SK-N-SH (cell line): ENCODE measurements at regions not wholly inside any gene's neighbourhood (a gene's known extent, or its start where the extent isn't known, plus 50 kb on each side); places are given as distances from the start of the nearest gene placed in this dataset.

Source experiments
- CTCF ChIA-PET: fragments of 300-600, 350-600 bp; formaldehyde crosslinking; extraction: SDS; loops from one replicate; lab custom pipeline; 2021; lab: Yijun Ruan, JAX
- POLR2A ChIA-PET: fragments of 350-600 bp; sonication (Branson Sonifier 250); formaldehyde crosslinking; extraction: SDS; loops from one replicate; lab custom pipeline; 2020; ENCODE audit warnings: antibody characterized with exemption, inconsistent platforms; lab: Yijun Ruan, JAX
- DNase-seq: peaks from one replicate; pipeline ENCODE4 v3.0.0; 2012
- H2AFZ ChIP-seq: fragments of 200-600 bp; sonication (generic); 2 replicates; pipeline ENCODE4 v1.8.1; 2016; ENCODE audit warnings: antibody characterized with exemption, mild to moderate bottlenecking, low read depth
- H3F3A ChIP-seq: fragments of 200-600 bp; sonication (generic); replicated peaks from 2 replicates; pipeline ENCODE3; 2016; ENCODE audit warnings: antibody characterized with exemption, mild to moderate bottlenecking; ENCODE audit not compliant: insufficient read depth
- H3K27ac ChIP-seq, 2 experiments: fragments of 200-500 bp in 1 of 2; fragments of 200-600 bp in 1 of 2; sonication (Bioruptor generic) in 1 of 2; sonication (generic), shearing (Covaris generic) in 1 of 2; 2 replicates each; pipeline versions ENCODE4 v1.5.1 to v1.6.1; 2014 to 2016; ENCODE audit warnings: low read depth in 2 of 2, inconsistent platforms in 1 of 2, low read length in 1 of 2, mild to moderate bottlenecking in 1 of 2, mixed read lengths in 1 of 2
- H3K27me3 ChIP-seq: fragments of 200-600 bp; sonication (generic), shearing (Covaris generic); 2 replicates; pipeline ENCODE4 v1.6.1; 2016; ENCODE audit warnings: mixed run types; ENCODE audit not compliant: insufficient read depth
- H3K36me3 ChIP-seq, 2 experiments: fragments of 200-500 bp in 1 of 2; fragments of 200-600 bp in 1 of 2; sonication (Bioruptor generic) in 1 of 2; sonication (generic) in 1 of 2; replicated peaks in 1 of 2; 2 replicates each; pipeline versions ENCODE3 to v1.5.1; 2014 to 2016; ENCODE audit warnings: low read length in 1 of 2, mild to moderate bottlenecking in 1 of 2; ENCODE audit not compliant: insufficient read depth in 2 of 2, control insufficient read depth in 1 of 2
- H3K4me1 ChIP-seq, 2 experiments: fragments of 200-500 bp in 1 of 2; fragments of 200-600 bp in 1 of 2; sonication (Bioruptor generic) in 1 of 2; sonication (generic), shearing (Covaris generic) in 1 of 2; 2 replicates each; pipeline versions ENCODE4 v1.5.1 to v1.6.1; 2014 to 2016; ENCODE audit warnings: low read depth in 1 of 2, low read length in 1 of 2, mixed run types in 1 of 2; ENCODE audit not compliant: insufficient read depth in 2 of 2, control insufficient read depth in 1 of 2
- H3K4me2 ChIP-seq: fragments of 200-600 bp; sonication (generic), shearing (Covaris generic); 2 replicates; pipeline ENCODE4 v1.6.1; 2017; ENCODE audit warnings: mixed run types
- H3K4me3 ChIP-seq, 2 experiments: fragments of 200-500 bp in 1 of 2; fragments of 200-600 bp in 1 of 2; sonication (Bioruptor generic) in 1 of 2; sonication (generic), shearing (Covaris generic) in 1 of 2; 2 replicates each; pipeline versions ENCODE4 v1.5.1 to v1.8.1; 2014 to 2016; ENCODE audit warnings: low read depth in 2 of 2, inconsistent platforms in 1 of 2, low read length in 1 of 2, mild to moderate bottlenecking in 1 of 2, mixed read lengths in 1 of 2, moderate library complexity in 1 of 2
- H3K79me2 ChIP-seq: fragments of 200-600 bp; sonication (generic); 2 replicates; pipeline ENCODE4 v1.8.1; 2017; ENCODE audit warnings: mild to moderate bottlenecking; ENCODE audit not compliant: insufficient read depth
- H3K9ac ChIP-seq: fragments of 200-600 bp; sonication (generic); 2 replicates; pipeline ENCODE4 v1.6.1; 2017; ENCODE audit warnings: mixed run types
- H3K9me2 ChIP-seq: fragments of 200-600 bp; sonication (generic); 2 replicates; pipeline ENCODE4 v1.6.1; 2017; ENCODE audit warnings: mixed run types
- H3K9me3 ChIP-seq: fragments of 200-600 bp; sonication (generic); 2 replicates; pipeline ENCODE4 v1.6.1; 2017; ENCODE audit warnings: mixed run types, mild to moderate bottlenecking, moderate library complexity
- H4K20me1 ChIP-seq: fragments of 200-600 bp; sonication (generic); 2 replicates; pipeline ENCODE4 v1.6.1; 2017; ENCODE audit warnings: mild to moderate bottlenecking, mixed run types; ENCODE audit not compliant: insufficient read depth
- CHD2 ChIP-seq: fragments of 150-350 bp; IDR thresholded peaks from 2 replicates; pipeline ENCODE4 v1.6.1; 2018; ENCODE audit warnings: low read length; ENCODE audit not compliant: partially characterized antibody
- EZH2phosphoT487 ChIP-seq: fragments of 200-600 bp; sonication (generic); IDR thresholded peaks from 2 replicates; pipeline ENCODE4 v1.6.1; 2017; ENCODE audit warnings: low read depth, mixed run types, mild to moderate bottlenecking, antibody characterized with exemption, moderate library complexity, borderline replicate concordance
- FOXJ3 ChIP-seq: sonication (generic); formaldehyde crosslinking; IDR thresholded peaks from 2 replicates; pipeline ENCODE4 v1.5.1; 2020; ENCODE audit warnings: mild to moderate bottlenecking, missing genetic modification reagents
- FOXM1 ChIP-seq: IDR thresholded peaks from 2 replicates; pipeline ENCODE4 v1.4.0; 2012; ENCODE audit warnings: low read depth, mild to moderate bottlenecking
- GABPA ChIP-seq: IDR thresholded peaks from 2 replicates; pipeline ENCODE4 v1.4.0; 2012; ENCODE audit warnings: low read depth, mild to moderate bottlenecking
- GATA2 ChIP-seq: sonication (generic); formaldehyde crosslinking; IDR thresholded peaks from 2 replicates; pipeline ENCODE4 v1.5.0; 2020; ENCODE audit warnings: mild to moderate bottlenecking, missing genetic modification reagents
- JUND ChIP-seq: IDR thresholded peaks from 2 replicates; pipeline ENCODE4 v1.4.0; 2012
- MEF2A ChIP-seq: IDR thresholded peaks from 2 replicates; pipeline ENCODE4 v1.4.0; 2012; ENCODE audit warnings: low read depth, borderline replicate concordance
- MXI1 ChIP-seq: IDR thresholded peaks from 2 replicates; pipeline ENCODE4 v1.6.1; 2012; ENCODE audit warnings: mild to moderate bottlenecking, low read depth, low read length, improper control_type of control experiment
- NFIC ChIP-seq: IDR thresholded peaks from 2 replicates; pipeline ENCODE4 v1.4.0; 2012; ENCODE audit warnings: borderline replicate concordance
- NRF1 ChIP-seq: IDR thresholded peaks from 2 replicates; pipeline ENCODE4 v1.6.1; 2012; ENCODE audit warnings: low read depth, mild to moderate bottlenecking, low read length
- RCOR1 ChIP-seq: fragments of 150-350 bp; IDR thresholded peaks from 2 replicates; pipeline ENCODE4 v1.6.1; 2017; ENCODE audit warnings: antibody characterized with exemption, low read length
- RFX5 ChIP-seq: IDR thresholded peaks from 2 replicates; pipeline ENCODE4 v1.6.1; 2012; ENCODE audit warnings: mild to moderate bottlenecking, improper control_type of control experiment, low read length
- SMC3 ChIP-seq: IDR thresholded peaks from 2 replicates; pipeline ENCODE4 v1.6.1; 2012; ENCODE audit warnings: low read depth, low read length, improper control_type of control experiment
- YY1 ChIP-seq: IDR thresholded peaks from 2 replicates; pipeline ENCODE4 v1.4.0; 2012; ENCODE audit warnings: low read depth, mild to moderate bottlenecking
- WGBS: methylation state at CpG from one replicate; pipeline ENCODE4 v1.1.6; 2017; ENCODE audit warnings: low lambda C conversion rate; 5-methylcytosine and 5-hydroxymethylcytosine counted together
- TF ChIP-seq, protein P1 (sequence below): IDR thresholded peaks from 2 replicates; pipeline ENCODE4; 2012
- TF ChIP-seq, protein P2 (sequence below): IDR thresholded peaks from 2 replicates; pipeline ENCODE4 v1.4.0; 2012; ENCODE audit warnings: low read depth, borderline replicate concordance
- TF ChIP-seq, protein P3 (sequence below): fragments of 150-350 bp; IDR thresholded peaks from 2 replicates; pipeline ENCODE4 v1.6.1; 2017; ENCODE audit warnings: antibody characterized with exemption, low read length, low read depth, borderline replicate concordance

DNA sequence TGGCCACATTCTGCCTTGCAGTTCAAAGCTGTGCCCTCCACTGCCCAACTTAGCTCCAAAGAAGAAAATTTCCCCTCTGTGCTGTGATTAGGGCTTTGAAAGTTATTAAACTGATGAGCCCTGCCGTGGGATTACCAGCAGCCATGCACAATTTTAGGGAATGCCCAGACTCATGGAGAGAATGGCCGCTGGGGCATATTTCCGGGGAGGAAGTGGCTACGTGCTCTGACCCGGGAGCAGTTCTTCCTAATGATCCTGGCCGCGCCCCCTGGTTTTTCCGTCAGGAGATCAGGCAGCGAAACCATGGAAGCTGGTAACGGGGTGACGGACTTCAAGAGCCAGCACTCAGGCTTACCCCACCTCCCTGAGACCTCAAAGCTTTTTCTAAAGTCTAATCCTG lies 365.5 kb upstream of the PFKP start:
- Histone ChIP-seq H2AFZ (no peak overlapping the region), H3K4me1 (no peaks in the 10 kb centered on the region), H3K27ac (no peak overlapping the region), H3K79me2 (no peaks in the 10 kb centered on the region), H3K4me2 (no peak overlapping the region), H3K9ac (no peak overlapping the region), H3K27me3 (no peaks in the 10 kb centered on the region), H3F3A (no peaks in the 10 kb centered on the region), H3K9me3 (no peaks in the 10 kb centered on the region), H4K20me1 (no peaks in the 10 kb centered on the region), H3K9me2 (no peaks in the 10 kb centered on the region), H3K4me3 (no peak overlapping the region), H3K36me3 (no peaks in the 10 kb centered on the region)
- CTCF ChIA-PET = interaction anchor here (1.2 to 1.9 kb wide), 2 partner anchors 8 to 13 kb away, joined by 3 to 4 read pairs; no protein-coding TSS in a partner anchor
- no peak for TF ChIP-seq FOXM1
- TF ChIP-seq MXI1 = no peak
- TF ChIP-seq YY1 = no peak
- TF ChIP-seq GABPA = no peak
- no peak for TF ChIP-seq RFX5
- TF ChIP-seq, protein P1, sequence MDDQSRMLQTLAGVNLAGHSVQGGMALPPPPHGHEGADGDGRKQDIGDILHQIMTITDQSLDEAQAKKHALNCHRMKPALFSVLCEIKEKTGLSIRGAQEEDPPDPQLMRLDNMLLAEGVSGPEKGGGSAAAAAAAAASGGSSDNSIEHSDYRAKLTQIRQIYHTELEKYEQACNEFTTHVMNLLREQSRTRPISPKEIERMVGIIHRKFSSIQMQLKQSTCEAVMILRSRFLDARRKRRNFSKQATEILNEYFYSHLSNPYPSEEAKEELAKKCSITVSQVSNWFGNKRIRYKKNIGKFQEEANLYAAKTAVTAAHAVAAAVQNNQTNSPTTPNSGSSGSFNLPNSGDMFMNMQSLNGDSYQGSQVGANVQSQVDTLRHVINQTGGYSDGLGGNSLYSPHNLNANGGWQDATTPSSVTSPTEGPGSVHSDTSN = no peak
- no peak for TF ChIP-seq EZH2phosphoT487
- no peak for TF ChIP-seq GATA2
- no peak for TF ChIP-seq SMC3
- TF ChIP-seq, protein P2, sequence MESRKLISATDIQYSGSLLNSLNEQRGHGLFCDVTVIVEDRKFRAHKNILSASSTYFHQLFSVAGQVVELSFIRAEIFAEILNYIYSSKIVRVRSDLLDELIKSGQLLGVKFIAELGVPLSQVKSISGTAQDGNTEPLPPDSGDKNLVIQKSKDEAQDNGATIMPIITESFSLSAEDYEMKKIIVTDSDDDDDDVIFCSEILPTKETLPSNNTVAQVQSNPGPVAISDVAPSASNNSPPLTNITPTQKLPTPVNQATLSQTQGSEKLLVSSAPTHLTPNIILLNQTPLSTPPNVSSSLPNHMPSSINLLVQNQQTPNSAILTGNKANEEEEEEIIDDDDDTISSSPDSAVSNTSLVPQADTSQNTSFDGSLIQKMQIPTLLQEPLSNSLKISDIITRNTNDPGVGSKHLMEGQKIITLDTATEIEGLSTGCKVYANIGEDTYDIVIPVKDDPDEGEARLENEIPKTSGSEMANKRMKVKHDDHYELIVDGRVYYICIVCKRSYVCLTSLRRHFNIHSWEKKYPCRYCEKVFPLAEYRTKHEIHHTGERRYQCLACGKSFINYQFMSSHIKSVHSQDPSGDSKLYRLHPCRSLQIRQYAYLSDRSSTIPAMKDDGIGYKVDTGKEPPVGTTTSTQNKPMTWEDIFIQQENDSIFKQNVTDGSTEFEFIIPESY = no peak
- TF ChIP-seq MEF2A = no peak
- no peak for TF ChIP-seq JUND
- TF ChIP-seq, protein P3, sequence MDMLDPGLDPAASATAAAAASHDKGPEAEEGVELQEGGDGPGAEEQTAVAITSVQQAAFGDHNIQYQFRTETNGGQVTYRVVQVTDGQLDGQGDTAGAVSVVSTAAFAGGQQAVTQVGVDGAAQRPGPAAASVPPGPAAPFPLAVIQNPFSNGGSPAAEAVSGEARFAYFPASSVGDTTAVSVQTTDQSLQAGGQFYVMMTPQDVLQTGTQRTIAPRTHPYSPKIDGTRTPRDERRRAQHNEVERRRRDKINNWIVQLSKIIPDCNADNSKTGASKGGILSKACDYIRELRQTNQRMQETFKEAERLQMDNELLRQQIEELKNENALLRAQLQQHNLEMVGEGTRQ = no peak
- no peak for TF ChIP-seq NFIC
- TF ChIP-seq CHD2 = no peak
- no peak for TF ChIP-seq NRF1
- TF ChIP-seq RCOR1 = no peak
- no peak for TF ChIP-seq FOXJ3 (CRISPR knock-in tag)
- DNase-seq = no peak
- 51% methylated on average over 10 of the region's 11 CpGs for WGBS
- POLR2A ChIA-PET = no interaction called here
